AG09319 (cell line): ENCODE measurements at regions not wholly inside any gene's neighbourhood (a gene's known extent, or its start where the extent isn't known, plus 50 kb on each side); places are given as distances from the start of the nearest gene placed in this dataset.

ENCODE experiments used
- DNase-seq: peaks from one replicate; pipeline ENCODE4 v3.0.0-alpha.2; 2010; ENCODE audit warnings: low read depth; ENCODE audit errors: extremely low read depth
- CTCF ChIP-seq: IDR thresholded peaks from 2 replicates; pipeline ENCODE4 v1.5.1; 2011; ENCODE audit warnings: low read depth, mild to moderate bottlenecking, inconsistent platforms, low read length, moderate library complexity

GRCh38 chr7:155402941-155403340, 55.0 kb upstream of the EN2 start:
- no peak for DNase-seq
- no peak for TF ChIP-seq CTCF

DNA sequence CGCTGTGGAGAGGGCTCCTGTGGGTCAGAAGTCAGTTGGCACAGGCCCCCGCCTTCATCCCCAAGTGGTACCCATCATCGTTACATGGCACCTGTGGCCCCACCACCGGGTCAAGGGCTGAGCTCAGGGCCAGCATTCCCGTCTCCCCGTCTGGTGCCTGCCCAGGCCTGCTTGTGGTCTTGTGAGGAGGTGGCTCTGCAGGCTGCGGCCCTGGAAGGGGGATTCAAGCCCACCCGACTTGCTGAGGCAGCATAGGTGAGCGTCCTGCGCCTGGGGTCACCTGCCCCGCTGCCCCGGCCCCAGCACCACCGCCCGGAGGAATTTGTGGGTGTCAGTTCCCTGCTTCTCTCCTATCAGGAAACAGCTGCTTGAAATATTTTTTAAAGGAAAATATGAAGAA, 53.0 kb upstream of the EN2 start:
- no peak for DNase-seq
- no peak for TF ChIP-seq CTCF

- DNase-seq = no peak
- TF ChIP-seq CTCF = no peak
These were observed 52.3 kb upstream of the EN2 start for GRCh38 chr7:155405399-155406318.

DNA sequence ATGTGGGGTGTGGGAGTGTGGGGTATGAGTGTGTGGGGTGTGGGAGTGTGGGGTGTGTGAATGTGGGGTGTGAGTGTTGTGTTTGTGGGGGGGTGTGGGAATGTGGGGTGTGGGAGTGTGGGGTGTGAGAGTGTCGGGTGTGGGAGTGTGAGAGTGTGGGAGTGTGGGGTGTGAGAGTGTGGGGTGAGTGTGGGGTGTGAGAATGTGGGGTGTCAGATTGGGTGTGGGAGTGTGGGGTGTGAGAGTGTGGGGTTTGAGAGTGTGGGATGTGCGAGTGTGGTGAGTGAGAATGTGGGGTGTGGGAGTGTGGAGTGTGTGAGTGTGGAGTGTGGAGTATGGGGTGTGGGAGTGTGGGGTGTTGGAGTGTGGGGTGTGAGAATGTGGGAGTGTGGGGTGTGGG, 50.1 kb upstream of the EN2 start:
- DNase-seq = no peak
- no peak for TF ChIP-seq CTCF
